ENCODE measurements at regions not wholly inside any gene's neighbourhood (a gene's known extent, or its start where the extent isn't known, plus 50 kb on each side); places are given as distances from the start of the nearest gene placed in this dataset.

GRCh38 chr4:108359130-108359985 is 190.6 kb upstream of the LEF1 start:
- Histone ChIP-seq H3K4me3 (no peak overlapping the region), H3K4me1 (peaks cover 27% of the 10 kb centered on the region), H3K27ac (replicated peaks) (no peak overlapping the region), H3K27me3 (ENCODE audit: low read depth) (no peaks in the 10 kb centered on the region), H3K9me3 (replicated peaks) (no peaks in the 10 kb centered on the region), H3K36me3 (no peaks in the 10 kb centered on the region)
- no peak for TF ChIP-seq CTCF (IDR thresholded peaks at IDR 0.05; ENCODE audit: borderline replicate concordance)
- DNase-seq: no peak
- intact Hi-C loops (cut with micrococcal nuclease): no loop called here

GRCh38 chr4:108355902-108356535 is 187.3 kb upstream of the LEF1 start:
- Histone ChIP-seq H3K4me3 (no peak overlapping the region), H3K27me3 (ENCODE audit: low read depth) (no peaks in the 10 kb centered on the region), H3K27ac (replicated peaks) (no peak overlapping the region), H3K36me3 (no peaks in the 10 kb centered on the region), H3K9me3 (replicated peaks) (no peaks in the 10 kb centered on the region), H3K4me1 (peaks cover 53% of the 10 kb centered on the region)
- intact Hi-C loops (cut with micrococcal nuclease): no loop called here
- DNase-seq: no peak
- no peak for TF ChIP-seq CTCF (IDR thresholded peaks at IDR 0.05; ENCODE audit: borderline replicate concordance)

DNA sequence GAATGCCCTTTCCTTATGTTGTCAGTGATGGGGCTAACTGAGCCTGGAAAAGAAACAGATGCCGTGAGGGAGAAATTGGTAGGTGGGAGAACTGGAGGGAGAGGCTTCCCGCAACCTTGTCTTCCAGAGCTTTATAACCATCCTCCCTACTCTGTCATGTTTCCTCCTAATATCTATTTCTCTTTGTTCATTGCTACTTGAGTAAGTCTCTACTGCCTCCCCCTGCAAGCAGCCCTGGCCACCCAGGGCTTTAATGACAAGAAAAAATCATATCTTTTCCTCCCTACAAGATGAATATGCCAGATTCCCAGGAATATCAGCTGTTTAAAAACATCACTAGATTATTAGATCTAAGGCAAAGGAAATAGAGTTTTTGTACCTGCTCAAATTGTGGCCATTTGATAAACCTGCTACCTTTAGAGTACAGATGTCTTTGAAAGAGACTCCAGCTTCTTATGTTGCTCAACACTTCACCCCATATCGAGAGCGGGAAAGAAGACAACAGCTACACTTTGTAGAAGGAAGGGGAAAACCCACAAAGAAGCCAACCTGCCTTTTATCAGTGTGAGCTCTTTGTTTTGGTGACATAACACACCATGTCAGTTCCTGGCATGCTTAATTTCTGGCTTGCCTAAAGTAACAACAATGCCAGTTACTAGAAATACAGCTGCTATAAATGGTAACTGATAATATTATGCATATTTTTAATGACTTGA is 186.6 kb upstream of the LEF1 start:
- Histone ChIP-seq H3K27me3 (ENCODE audit: low read depth) (no peaks in the 10 kb centered on the region), H3K4me1 (peaks cover 53% of the 10 kb centered on the region), H3K9me3 (replicated peaks) (no peaks in the 10 kb centered on the region), H3K4me3 (no peak overlapping the region), H3K36me3 (no peaks in the 10 kb centered on the region), H3K27ac (replicated peaks) (no peak overlapping the region)
- intact Hi-C loops (cut with micrococcal nuclease): no loop called here
- DNase-seq: no peak
- TF ChIP-seq CTCF (IDR thresholded peaks at IDR 0.05; ENCODE audit: borderline replicate concordance): no peak

- no peak for TF ChIP-seq CTCF (IDR thresholded peaks at IDR 0.05; ENCODE audit: borderline replicate concordance)
- no peak for DNase-seq
- intact Hi-C loops (cut with micrococcal nuclease): no loop called here
- no peak overlapping the region for H3K4me3 ChIP-seq
- no peaks in the 10 kb centered on the region for H3K9me3 ChIP-seq (replicated peaks)
- H3K4me1 ChIP-seq: peaks cover 53% of the 10 kb centered on the region
- H3K27me3 ChIP-seq (ENCODE audit: low read depth): no peaks in the 10 kb centered on the region
- H3K27ac ChIP-seq (replicated peaks): peak overlapping the region; percentile 21
- no peaks in the 10 kb centered on the region for H3K36me3 ChIP-seq
These were observed 184.1 kb upstream of the LEF1 start for GRCh38 chr4:108352664-108353308.

- intact Hi-C loops (cut with micrococcal nuclease): no loop called here
- peaks cover 53% of the 10 kb centered on the region for H3K4me1 ChIP-seq
- no peaks in the 10 kb centered on the region for H3K9me3 ChIP-seq (replicated peaks)
- TF ChIP-seq CTCF (IDR thresholded peaks at IDR 0.05; ENCODE audit: borderline replicate concordance): no peak
- H3K27me3 ChIP-seq (ENCODE audit: low read depth): no peaks in the 10 kb centered on the region
- DNase-seq: no peak
- no peaks in the 10 kb centered on the region for H3K36me3 ChIP-seq
- no peak overlapping the region for H3K4me3 ChIP-seq
- H3K27ac ChIP-seq (replicated peaks): no peak overlapping the region
These were observed 183.1 kb upstream of the LEF1 start for GRCh38 chr4:108351791-108352190.

All from left ventricle myocardium inferior (tissue), 1 donor.